GM23248 (cell line): ENCODE measurements at regions not wholly inside any gene's neighbourhood (a gene's known extent, or its start where the extent isn't known, plus 50 kb on each side); places are given as distances from the start of the nearest gene placed in this dataset.

Source experiments
- DNase-seq: peaks from one replicate; pipeline ENCODE4 v3.0.0-alpha.2; 2015
- H2AFZ ChIP-seq: fragments of 200-600 bp; sonication (generic); 2 replicates; pipeline ENCODE4 v1.6.1; 2016; ENCODE audit warnings: antibody characterized with exemption
- H3F3A ChIP-seq: fragments of 200-600 bp; sonication (generic); 2 replicates; pipeline ENCODE4 v1.6.1; 2016; ENCODE audit warnings: mild to moderate bottlenecking, antibody characterized with exemption, mixed run types; ENCODE audit not compliant: insufficient read depth
- H3K27ac ChIP-seq: fragments of 200-600 bp; sonication (generic); 2 replicates; pipeline ENCODE4 v1.5.1; 2016; ENCODE audit warnings: mild to moderate bottlenecking
- H3K27me3 ChIP-seq: fragments of 200-600 bp; sonication (generic); replicated peaks from 2 replicates; pipeline ENCODE4 v1.6.1; 2016; ENCODE audit warnings: mild to moderate bottlenecking; ENCODE audit not compliant: insufficient read depth
- H3K36me3 ChIP-seq: fragments of 200-600 bp; sonication (generic); 2 replicates; pipeline ENCODE4 v1.6.1; 2016; ENCODE audit warnings: low read depth, mild to moderate bottlenecking
- H3K4me1 ChIP-seq: fragments of 200-600 bp; sonication (generic); 2 replicates; pipeline ENCODE4 v1.6.1; 2016; ENCODE audit warnings: mild to moderate bottlenecking; ENCODE audit not compliant: insufficient read depth
- H3K4me2 ChIP-seq: fragments of 200-600 bp; sonication (generic); one replicate; pipeline ENCODE4 v1.6.1; 2016; ENCODE audit warnings: mild to moderate bottlenecking; ENCODE audit not compliant: unreplicated experiment
- H3K4me3 ChIP-seq: fragments of 200-600 bp; sonication (generic); 2 replicates; pipeline ENCODE4 v1.5.1; 2016; ENCODE audit warnings: mild to moderate bottlenecking
- H3K79me2 ChIP-seq: fragments of 200-600 bp; sonication (generic); 2 replicates; pipeline ENCODE4 v1.6.1; 2016; ENCODE audit warnings: mild to moderate bottlenecking; ENCODE audit not compliant: insufficient read depth
- H3K9ac ChIP-seq: fragments of 200-600 bp; sonication (generic); 2 replicates; pipeline ENCODE4 v1.6.1; 2016; ENCODE audit warnings: mild to moderate bottlenecking
- H3K9me2 ChIP-seq: fragments of 200-600 bp; sonication (generic); 2 replicates; pipeline ENCODE4 v1.6.1; 2016; ENCODE audit warnings: mixed run types, mild to moderate bottlenecking, moderate library complexity; ENCODE audit not compliant: insufficient read depth
- H3K9me3 ChIP-seq: fragments of 200-600 bp; sonication (generic); one replicate; pipeline ENCODE4 v1.6.1; 2017; ENCODE audit warnings: low read depth
- H4K20me1 ChIP-seq: fragments of 200-600 bp; sonication (generic); 2 replicates; pipeline ENCODE4 v1.6.0; 2016; ENCODE audit not compliant: insufficient read depth
- EZH2 ChIP-seq: fragments of 200-600 bp; sonication (generic); IDR thresholded peaks from 2 replicates; pipeline ENCODE4 v1.6.1; 2018; ENCODE audit warnings: antibody characterized with exemption, mild to moderate bottlenecking; ENCODE audit not compliant: insufficient read depth, poor library complexity, severe bottlenecking
- EZH2phosphoT487 ChIP-seq: fragments of 200-600 bp; sonication (generic); IDR thresholded peaks from 2 replicates; pipeline ENCODE4 v1.6.1; 2018; ENCODE audit warnings: antibody characterized with exemption, moderate library complexity, mild to moderate bottlenecking, low read depth; ENCODE audit not compliant: insufficient read depth
- WGBS, 2 experiments: methylation state at CpG; one replicate each; pipeline ENCODE4 v1.1.6; 2015 to 2017; ENCODE audit warnings: low lambda C conversion rate in 2 of 2, low coverage in 1 of 2; ENCODE audit errors: missing lambda C conversion rate in 2 of 2; 5-methylcytosine and 5-hydroxymethylcytosine counted together
- in situ Hi-C: fragments of 300-500 bp; cut with MboI; formaldehyde crosslinking; loops from 2 replicates; pipeline ENCODE4 v1.15.0; 2020

- Histone ChIP-seq H3K36me3 (no peaks in the 10 kb centered on the region), H2AFZ (no peak overlapping the region), H3K79me2 (no peaks in the 10 kb centered on the region), H3K4me3 (no peak overlapping the region), H3F3A (no peaks in the 10 kb centered on the region), H4K20me1 (no peaks in the 10 kb centered on the region), H3K9me3 (no peaks in the 10 kb centered on the region), H3K27ac (no peak overlapping the region), H3K4me2 (no peak overlapping the region), H3K27me3 (no peaks in the 10 kb centered on the region), H3K9me2 (no peaks in the 10 kb centered on the region), H3K9ac (no peak overlapping the region), H3K4me1 (no peaks in the 10 kb centered on the region)
- in situ Hi-C loops: no loop called here
- no peak for DNase-seq
- TF ChIP-seq EZH2phosphoT487 (no peak), EZH2 (no peak)
- WGBS, 2 experiments: 100% methylated on average over 2 of the region's 2 CpGs
These were observed 72.2 kb downstream of the RIN2 start for GRCh38 chr20:19830211-19830785.

GRCh38 chr20:19832875-19833274 lies 74.8 kb downstream of the RIN2 start:
- 85 to 88% methylated on average over 5 of the region's 5 CpGs for WGBS, 2 experiments
- H3K27ac ChIP-seq: no peak overlapping the region
- H2AFZ ChIP-seq: no peak overlapping the region
- in situ Hi-C loops: no loop called here
- no peaks in the 10 kb centered on the region for H3K27me3 ChIP-seq
- H3F3A ChIP-seq: no peaks in the 10 kb centered on the region
- no peaks in the 10 kb centered on the region for H3K9me2 ChIP-seq
- H3K9me3 ChIP-seq: no peaks in the 10 kb centered on the region
- peaks cover 3% of the 10 kb centered on the region; the same call in 1 of the 2 replicates for H3K4me1 ChIP-seq
- no peak for TF ChIP-seq EZH2phosphoT487
- no peak for TF ChIP-seq EZH2
- H3K4me2 ChIP-seq: no peak overlapping the region
- no peak overlapping the region for H3K4me3 ChIP-seq
- no peak overlapping the region for H3K9ac ChIP-seq
- no peak for DNase-seq
- H4K20me1 ChIP-seq: no peaks in the 10 kb centered on the region
- H3K79me2 ChIP-seq: no peaks in the 10 kb centered on the region
- H3K36me3 ChIP-seq: no peaks in the 10 kb centered on the region

- in situ Hi-C loops: no loop called here
- no peaks in the 10 kb centered on the region for H4K20me1 ChIP-seq
- H3K4me1 ChIP-seq: peaks cover 3% of the 10 kb centered on the region; the same call in 1 of the 2 replicates
- no peak overlapping the region for H3K27ac ChIP-seq
- H3K4me3 ChIP-seq: no peak overlapping the region
- no peaks in the 10 kb centered on the region for H3K27me3 ChIP-seq
- no peaks in the 10 kb centered on the region for H3K79me2 ChIP-seq
- H3F3A ChIP-seq: no peaks in the 10 kb centered on the region
- no peak for DNase-seq
- no peak overlapping the region for H2AFZ ChIP-seq
- no peak overlapping the region for H3K9ac ChIP-seq
- no peaks in the 10 kb centered on the region for H3K9me3 ChIP-seq
- H3K9me2 ChIP-seq: no peaks in the 10 kb centered on the region
- no peak overlapping the region for H3K4me2 ChIP-seq
- TF ChIP-seq EZH2 (no peak), EZH2phosphoT487 (no peak)
- WGBS, 2 experiments: 89 to 91% methylated on average over 6 of the region's 6 CpGs
- no peaks in the 10 kb centered on the region for H3K36me3 ChIP-seq
These were observed 75.3 kb downstream of the RIN2 start for GRCh38 chr20:19833395-19833794.

GRCh38 chr20:19834287-19834686 lies 76.2 kb downstream of the RIN2 start:
- H3K27me3 ChIP-seq: no peaks in the 10 kb centered on the region
- H3K9me2 ChIP-seq: no peaks in the 10 kb centered on the region
- no peak overlapping the region for H3K27ac ChIP-seq
- WGBS, 2 experiments: 84 to 92% methylated on average over 4 of the region's 4 CpGs
- no peak overlapping the region for H3K9ac ChIP-seq
- H3K36me3 ChIP-seq: no peaks in the 10 kb centered on the region
- no peak overlapping the region for H3K4me3 ChIP-seq
- no peaks in the 10 kb centered on the region for H3K9me3 ChIP-seq
- no peak overlapping the region for H2AFZ ChIP-seq
- H4K20me1 ChIP-seq: no peaks in the 10 kb centered on the region
- H3K4me2 ChIP-seq: no peak overlapping the region
- peaks cover 3% of the 10 kb centered on the region; the same call in 1 of the 2 replicates for H3K4me1 ChIP-seq
- in situ Hi-C loops: no loop called here
- TF ChIP-seq EZH2phosphoT487 (no peak), EZH2 (no peak)
- no peaks in the 10 kb centered on the region for H3K79me2 ChIP-seq
- no peak for DNase-seq
- H3F3A ChIP-seq: no peaks in the 10 kb centered on the region

- in situ Hi-C loops: no loop called here
- Histone ChIP-seq H3K27ac (no peak overlapping the region), H3K4me2 (no peak overlapping the region), H4K20me1 (no peaks in the 10 kb centered on the region), H3K9ac (no peak overlapping the region), H3K4me3 (no peak overlapping the region), H2AFZ (no peak overlapping the region), H3K9me2 (no peaks in the 10 kb centered on the region), H3K36me3 (no peaks in the 10 kb centered on the region), H3K9me3 (no peaks in the 10 kb centered on the region), H3K4me1 (peaks cover 3% of the 10 kb centered on the region; the same call in 1 of the 2 replicates), H3K27me3 (no peaks in the 10 kb centered on the region), H3K79me2 (no peaks in the 10 kb centered on the region), H3F3A (no peaks in the 10 kb centered on the region)
- WGBS, 2 experiments: 91 to 97% methylated on average over 1 of the region's 1 CpG
- no peak for DNase-seq
- TF ChIP-seq EZH2 (no peak), EZH2phosphoT487 (no peak)
These were observed 76.7 kb downstream of the RIN2 start for GRCh38 chr20:19834783-19835182.
